GM12878 (cell line): ENCODE measurements at regions not wholly inside any gene's neighbourhood (a gene's known extent, or its start where the extent isn't known, plus 50 kb on each side); places are given as distances from the start of the nearest gene placed in this dataset.

Experiments
- ATF3 ChIP-seq: IDR thresholded peaks from 2 replicates; pipeline ENCODE4 v1.6.1; 2011; ENCODE audit warnings: low read depth, mild to moderate bottlenecking, low read length, moderate library complexity, borderline replicate concordance; ENCODE audit errors: extremely low read depth
- BACH1 ChIP-seq: fragments of 450-650 bp; IDR thresholded peaks from 2 replicates; pipeline ENCODE4 v1.6.1; 2017; ENCODE audit warnings: mild to moderate bottlenecking, borderline replicate concordance
- BHLHE40 ChIP-seq, 2 experiments: fragments of 450-650 bp in 1 of 2; IDR thresholded peaks; 2 replicates each; pipeline ENCODE4 v1.6.1; 2011 to 2017; ENCODE audit warnings: low read depth in 2 of 2, borderline replicate concordance in 1 of 2, improper control_type of control experiment in 1 of 2, low read length in 1 of 2, mild to moderate bottlenecking in 1 of 2
- CEBPB ChIP-seq, 2 experiments: fragments of 150-350 bp in 1 of 2; IDR thresholded peaks; 2 replicates each; pipeline ENCODE4 v1.6.1; 2012 to 2014; ENCODE audit warnings: low read depth in 2 of 2, low read length in 2 of 2, borderline replicate concordance in 1 of 2, inconsistent platforms in 1 of 2
- CREM ChIP-seq: IDR thresholded peaks from 2 replicates; pipeline ENCODE4 v1.6.1; 2014; ENCODE audit warnings: antibody characterized with exemption, low read depth
- FOS ChIP-seq: IDR thresholded peaks from 3 replicates; pipeline ENCODE4 v1.6.1; 2011; ENCODE audit warnings: borderline replicate concordance; ENCODE audit not compliant: insufficient read length; ENCODE audit errors: extremely low read depth
- IRF5 ChIP-seq: fragments of 450-650 bp; IDR thresholded peaks from 2 replicates; pipeline ENCODE4 v1.6.1; 2017; ENCODE audit warnings: borderline replicate concordance
- KAT2A ChIP-seq: conservative IDR thresholded peaks from 2 replicates; pipeline ENCODE4 v1.6.1; 2011; ENCODE audit warnings: low read depth, low read length; ENCODE audit not compliant: control insufficient read depth
- MEF2A ChIP-seq: IDR thresholded peaks from 2 replicates; pipeline ENCODE4 v1.6.1; 2011; ENCODE audit warnings: low read depth, mild to moderate bottlenecking, low read length, moderate library complexity; ENCODE audit not compliant: insufficient read depth
- MTA3 ChIP-seq: IDR thresholded peaks from 2 replicates; pipeline ENCODE4 v1.6.1; 2012; ENCODE audit warnings: low read length, inconsistent platforms, borderline replicate concordance
- POLR2A ChIP-seq: IDR thresholded peaks from 2 replicates; pipeline ENCODE4 v1.6.1; 2011; ENCODE audit warnings: low read depth, mild to moderate bottlenecking, low read length
- SIN3A ChIP-seq: IDR thresholded peaks from 2 replicates; pipeline ENCODE4 v1.6.1; 2012; ENCODE audit warnings: low read depth, low read length, improper control_type of control experiment
- SMAD1 ChIP-seq: fragments of 450-650 bp; IDR thresholded peaks from 2 replicates; pipeline ENCODE4 v1.6.1; 2018; ENCODE audit warnings: mild to moderate bottlenecking, low read depth; ENCODE audit not compliant: partially characterized antibody
- SMC3 ChIP-seq: IDR thresholded peaks from 2 replicates; pipeline ENCODE4 v1.6.1; 2011; ENCODE audit warnings: low read length, improper control_type of control experiment, borderline replicate concordance
- SRF ChIP-seq, 2 experiments: IDR thresholded peaks; 2 replicates each; pipeline ENCODE4 v1.6.1; 2011; ENCODE audit warnings: low read depth in 2 of 2, low read length in 2 of 2, mild to moderate bottlenecking in 1 of 2, moderate library complexity in 1 of 2
- SUZ12 ChIP-seq: fragments of 200-600 bp; sonication (generic); IDR thresholded peaks from one replicate; pipeline ENCODE4 v1.6.1; 2018; ENCODE audit warnings: antibody characterized with exemption, mild to moderate bottlenecking; ENCODE audit not compliant: unreplicated experiment
- USF1 ChIP-seq: IDR thresholded peaks from 2 replicates; pipeline ENCODE4 v1.6.1; 2011; ENCODE audit warnings: borderline replicate concordance, low read depth, mild to moderate bottlenecking, moderate library complexity, mixed read lengths, low read length; ENCODE audit not compliant: insufficient read depth; ENCODE audit errors: extremely low read length
- WRNIP1 ChIP-seq: IDR thresholded peaks from 2 replicates; pipeline ENCODE4 v1.6.1; 2011; ENCODE audit warnings: low read depth, low read length, improper control_type of control experiment, borderline replicate concordance
- ZBTB33 ChIP-seq: fragments of 450-650 bp; IDR thresholded peaks from 2 replicates; pipeline ENCODE4 v1.6.1; 2017; ENCODE audit warnings: mild to moderate bottlenecking

GRCh38 chr6:82066991-82067411 is 180.5 kb downstream of the IBTK start (continued):
- no peak for TF ChIP-seq ATF3
- TF ChIP-seq CREM: no peak
- no peak for TF ChIP-seq MTA3
- no peak for TF ChIP-seq SIN3A
- TF ChIP-seq FOS: no peak
- TF ChIP-seq SUZ12: no peak
- TF ChIP-seq POLR2A: no peak
- no peak for TF ChIP-seq BACH1
- TF ChIP-seq SMC3: no peak
- peak; percentile 86 to 91 for TF ChIP-seq BHLHE40 (IDR thresholded peaks at IDR 0.05; ENCODE audit: borderline replicate concordance in 1 of 2, low read depth in 2 of 2, low read length in 1 of 2)
- TF ChIP-seq WRNIP1: no peak
- TF ChIP-seq KAT2A: no peak
- no peak for TF ChIP-seq MEF2A
- no peak for TF ChIP-seq ZBTB33
- no peak for TF ChIP-seq USF1
- no peak for TF ChIP-seq SRF (IDR thresholded peaks at IDR 0.05; ENCODE audit: low read depth in 2 of 2, low read length in 2 of 2)
- TF ChIP-seq CEBPB (IDR thresholded peaks at IDR 0.05; ENCODE audit: borderline replicate concordance in 1 of 2, low read depth in 2 of 2, low read length in 2 of 2): no peak
- no peak for TF ChIP-seq SMAD1
- TF ChIP-seq IRF5: no peak
